ENCODE measurements at regions not wholly inside any gene's neighbourhood (a gene's known extent, or its start where the extent isn't known, plus 50 kb on each side); places are given as distances from the start of the nearest gene placed in this dataset.

- no peak for TF ChIP-seq POLR2A (IDR thresholded peaks at IDR 0.05)
- TF ChIP-seq, protein P1, sequence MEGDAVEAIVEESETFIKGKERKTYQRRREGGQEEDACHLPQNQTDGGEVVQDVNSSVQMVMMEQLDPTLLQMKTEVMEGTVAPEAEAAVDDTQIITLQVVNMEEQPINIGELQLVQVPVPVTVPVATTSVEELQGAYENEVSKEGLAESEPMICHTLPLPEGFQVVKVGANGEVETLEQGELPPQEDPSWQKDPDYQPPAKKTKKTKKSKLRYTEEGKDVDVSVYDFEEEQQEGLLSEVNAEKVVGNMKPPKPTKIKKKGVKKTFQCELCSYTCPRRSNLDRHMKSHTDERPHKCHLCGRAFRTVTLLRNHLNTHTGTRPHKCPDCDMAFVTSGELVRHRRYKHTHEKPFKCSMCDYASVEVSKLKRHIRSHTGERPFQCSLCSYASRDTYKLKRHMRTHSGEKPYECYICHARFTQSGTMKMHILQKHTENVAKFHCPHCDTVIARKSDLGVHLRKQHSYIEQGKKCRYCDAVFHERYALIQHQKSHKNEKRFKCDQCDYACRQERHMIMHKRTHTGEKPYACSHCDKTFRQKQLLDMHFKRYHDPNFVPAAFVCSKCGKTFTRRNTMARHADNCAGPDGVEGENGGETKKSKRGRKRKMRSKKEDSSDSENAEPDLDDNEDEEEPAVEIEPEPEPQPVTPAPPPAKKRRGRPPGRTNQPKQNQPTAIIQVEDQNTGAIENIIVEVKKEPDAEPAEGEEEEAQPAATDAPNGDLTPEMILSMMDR (IDR thresholded peaks at IDR 0.05): no peak
Observed at GRCh38 chr5:175214152-175214551, 229.8 kb downstream of the DRD1 start.

All from right lobe of liver (tissue), 4 donors.